ENCODE measurements at regions not wholly inside any gene's neighbourhood (a gene's known extent, or its start where the extent isn't known, plus 50 kb on each side); places are given as distances from the start of the nearest gene placed in this dataset.

- H3K4me3 ChIP-seq (ENCODE audit: low read length), result no peak overlapping the region
- H3K9me2 ChIP-seq (replicated peaks; ENCODE audit: insufficient read depth, low read length), result no peaks in the 10 kb centered on the region
- H3K36me3 ChIP-seq (ENCODE audit: insufficient read depth, low read length), result no peaks in the 10 kb centered on the region
- H2AFZ ChIP-seq (ENCODE audit: low read length), result no peak overlapping the region
- H3K79me2 ChIP-seq (ENCODE audit: low read length), result no peaks in the 10 kb centered on the region
- H3K9ac ChIP-seq (ENCODE audit: low read length), result no peak overlapping the region
- no peaks in the 10 kb centered on the region for H3K9me3 ChIP-seq (ENCODE audit: low read length)
- no peak overlapping the region for H3K27ac ChIP-seq (ENCODE audit: low read length)
- no peaks in the 10 kb centered on the region for H3K27me3 ChIP-seq (ENCODE audit: low read length)
- no peaks in the 10 kb centered on the region for H4K20me1 ChIP-seq (ENCODE audit: insufficient read depth, low read depth, low read length)
- H3K4me2 ChIP-seq (ENCODE audit: low read depth, low read length, poor library complexity, severe bottlenecking), result no peak overlapping the region
- no peaks in the 10 kb centered on the region for H3K4me1 ChIP-seq (ENCODE audit: low read length)
- no peak for DNase-seq
Measured at GRCh38 chr3:27779176-27779575, 57.1 kb upstream of the EOMES start.

- no peaks in the 10 kb centered on the region for H3K9me3 ChIP-seq (ENCODE audit: low read length)
- no peaks in the 10 kb centered on the region for H3K27me3 ChIP-seq (ENCODE audit: low read length)
- no peak for DNase-seq
- no peaks in the 10 kb centered on the region for H3K9me2 ChIP-seq (replicated peaks; ENCODE audit: insufficient read depth, low read length)
- no peaks in the 10 kb centered on the region for H3K36me3 ChIP-seq (ENCODE audit: insufficient read depth, low read length)
- no peak overlapping the region for H3K4me3 ChIP-seq (ENCODE audit: low read length)
- H3K4me1 ChIP-seq (ENCODE audit: low read length), result no peaks in the 10 kb centered on the region
- H2AFZ ChIP-seq (ENCODE audit: low read length), result no peak overlapping the region
- no peak overlapping the region for H3K27ac ChIP-seq (ENCODE audit: low read length)
- no peaks in the 10 kb centered on the region for H4K20me1 ChIP-seq (ENCODE audit: insufficient read depth, low read depth, low read length)
- H3K9ac ChIP-seq (ENCODE audit: low read length), result no peak overlapping the region
- no peaks in the 10 kb centered on the region for H3K79me2 ChIP-seq (ENCODE audit: low read length)
- H3K4me2 ChIP-seq (ENCODE audit: low read depth, low read length, poor library complexity, severe bottlenecking), result no peak overlapping the region
Measured at GRCh38 chr3:27789420-27789819, 67.3 kb upstream of the EOMES start.

DNA sequence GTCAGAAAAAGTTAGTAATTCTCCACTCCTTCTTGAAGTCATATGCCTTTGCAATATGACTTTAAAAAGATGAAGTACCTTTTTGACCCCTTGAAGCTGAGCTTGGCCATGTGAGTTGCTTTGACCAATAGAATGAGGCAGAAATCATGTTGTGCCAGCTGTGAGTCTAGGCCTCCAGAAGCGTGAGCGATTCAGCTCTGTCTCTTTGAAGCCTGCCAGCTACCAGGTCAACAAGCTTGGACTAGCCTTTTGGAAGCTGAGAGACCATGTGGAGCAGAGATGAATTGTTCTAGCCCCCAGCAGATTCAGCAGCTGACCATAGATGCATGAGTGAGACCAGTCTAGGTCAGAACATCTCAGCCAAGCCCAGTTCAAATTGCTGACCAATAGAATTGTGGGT, 69.8 kb upstream of the EOMES start:
- no peak overlapping the region for H3K4me3 ChIP-seq (ENCODE audit: low read length)

DNA sequence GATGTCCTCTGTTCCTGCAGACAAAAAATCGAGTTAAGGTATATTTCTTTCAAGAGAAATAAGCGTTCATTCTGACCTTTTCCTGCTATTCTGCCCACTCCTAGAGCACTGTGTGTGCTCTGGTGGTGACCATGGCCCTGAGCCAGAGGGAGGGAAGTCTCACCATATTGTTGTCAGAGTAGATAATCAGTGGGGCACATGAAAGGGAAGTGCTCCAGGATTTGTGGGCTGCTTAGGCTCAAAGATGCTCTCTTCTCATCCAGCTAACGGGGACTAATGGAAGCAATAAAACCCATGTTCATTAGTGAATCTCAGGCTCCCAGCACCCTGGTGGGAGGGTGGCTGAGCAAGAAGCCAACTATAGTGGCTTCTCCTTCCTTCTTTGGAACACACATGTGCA, 70.7 kb upstream of the EOMES start:
- Histone ChIP-seq H3K4me2 (ENCODE audit: low read depth, low read length, poor library complexity, severe bottlenecking) (no peak overlapping the region), H3K27ac (ENCODE audit: low read length) (no peak overlapping the region), H2AFZ (ENCODE audit: low read length) (no peak overlapping the region), H3K9ac (ENCODE audit: low read length) (no peak overlapping the region), H3K4me1 (ENCODE audit: low read length) (no peaks in the 10 kb centered on the region), H4K20me1 (ENCODE audit: insufficient read depth, low read depth, low read length) (no peaks in the 10 kb centered on the region), H3K27me3 (ENCODE audit: low read length) (no peaks in the 10 kb centered on the region), H3K9me2 (replicated peaks; ENCODE audit: insufficient read depth, low read length) (no peaks in the 10 kb centered on the region), H3K36me3 (ENCODE audit: insufficient read depth, low read length) (no peaks in the 10 kb centered on the region), H3K9me3 (ENCODE audit: low read length) (no peaks in the 10 kb centered on the region), H3K4me3 (ENCODE audit: low read length) (no peak overlapping the region), H3K79me2 (ENCODE audit: low read length) (no peaks in the 10 kb centered on the region)
- no peak for DNase-seq

More for the DNA sequence above, 69.8 kb upstream of the EOMES start:
- Histone ChIP-seq H3K79me2 (ENCODE audit: low read length) (no peaks in the 10 kb centered on the region), H3K4me1 (ENCODE audit: low read length) (no peaks in the 10 kb centered on the region), H3K27ac (ENCODE audit: low read length) (no peak overlapping the region), H4K20me1 (ENCODE audit: insufficient read depth, low read depth, low read length) (no peaks in the 10 kb centered on the region), H3K27me3 (ENCODE audit: low read length) (no peaks in the 10 kb centered on the region), H3K9me2 (replicated peaks; ENCODE audit: insufficient read depth, low read length) (no peaks in the 10 kb centered on the region), H3K9ac (ENCODE audit: low read length) (no peak overlapping the region), H2AFZ (ENCODE audit: low read length) (no peak overlapping the region), H3K4me2 (ENCODE audit: low read depth, low read length, poor library complexity, severe bottlenecking) (no peak overlapping the region), H3K9me3 (ENCODE audit: low read length) (no peaks in the 10 kb centered on the region), H3K36me3 (ENCODE audit: insufficient read depth, low read length) (no peaks in the 10 kb centered on the region)
- no peak for DNase-seq

DNA sequence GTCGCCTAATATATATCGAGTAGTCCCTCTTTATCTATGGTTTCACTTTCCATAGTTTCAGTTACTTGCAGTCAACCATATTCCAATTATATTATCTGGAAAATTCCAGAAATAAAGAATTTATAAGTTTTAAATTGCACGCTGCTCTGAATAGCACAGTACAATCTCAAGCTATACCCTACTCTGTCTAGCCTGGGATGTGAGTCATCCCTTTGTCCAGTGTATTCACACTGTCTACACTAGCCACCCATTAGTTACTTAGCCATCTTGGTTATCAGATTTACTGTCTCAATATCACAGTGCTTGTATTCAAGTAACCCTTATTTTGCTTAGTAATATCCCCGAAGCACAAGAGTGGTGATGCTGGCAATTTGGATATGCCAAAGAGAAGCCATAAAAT, 72.1 kb upstream of the EOMES start:
- Histone ChIP-seq H4K20me1 (ENCODE audit: insufficient read depth, low read depth, low read length) (no peaks in the 10 kb centered on the region), H2AFZ (ENCODE audit: low read length) (no peak overlapping the region), H3K27ac (ENCODE audit: low read length) (no peak overlapping the region), H3K4me3 (ENCODE audit: low read length) (no peak overlapping the region), H3K4me2 (ENCODE audit: low read depth, low read length, poor library complexity, severe bottlenecking) (no peak overlapping the region), H3K9me3 (ENCODE audit: low read length) (no peaks in the 10 kb centered on the region), H3K79me2 (ENCODE audit: low read length) (no peaks in the 10 kb centered on the region), H3K9me2 (replicated peaks; ENCODE audit: insufficient read depth, low read length) (no peaks in the 10 kb centered on the region), H3K4me1 (ENCODE audit: low read length) (no peaks in the 10 kb centered on the region), H3K36me3 (ENCODE audit: insufficient read depth, low read length) (no peaks in the 10 kb centered on the region), H3K27me3 (ENCODE audit: low read length) (no peaks in the 10 kb centered on the region), H3K9ac (ENCODE audit: low read length) (no peak overlapping the region)
- DNase-seq, result no peak

- H3K4me1 ChIP-seq (ENCODE audit: low read length), result no peaks in the 10 kb centered on the region
- H4K20me1 ChIP-seq (ENCODE audit: insufficient read depth, low read depth, low read length), result no peaks in the 10 kb centered on the region
- no peak overlapping the region for H2AFZ ChIP-seq (ENCODE audit: low read length)
- no peaks in the 10 kb centered on the region for H3K27me3 ChIP-seq (ENCODE audit: low read length)
- no peaks in the 10 kb centered on the region for H3K9me3 ChIP-seq (ENCODE audit: low read length)
- H3K4me2 ChIP-seq (ENCODE audit: low read depth, low read length, poor library complexity, severe bottlenecking), result no peak overlapping the region
- no peaks in the 10 kb centered on the region for H3K79me2 ChIP-seq (ENCODE audit: low read length)
- H3K9me2 ChIP-seq (replicated peaks; ENCODE audit: insufficient read depth, low read length), result no peaks in the 10 kb centered on the region
- no peak for DNase-seq
- no peak overlapping the region for H3K4me3 ChIP-seq (ENCODE audit: low read length)
- no peaks in the 10 kb centered on the region for H3K36me3 ChIP-seq (ENCODE audit: insufficient read depth, low read length)
- H3K27ac ChIP-seq (ENCODE audit: low read length), result no peak overlapping the region
- no peak overlapping the region for H3K9ac ChIP-seq (ENCODE audit: low read length)
Measured at GRCh38 chr3:27796365-27796875, 74.3 kb upstream of the EOMES start.

DNA sequence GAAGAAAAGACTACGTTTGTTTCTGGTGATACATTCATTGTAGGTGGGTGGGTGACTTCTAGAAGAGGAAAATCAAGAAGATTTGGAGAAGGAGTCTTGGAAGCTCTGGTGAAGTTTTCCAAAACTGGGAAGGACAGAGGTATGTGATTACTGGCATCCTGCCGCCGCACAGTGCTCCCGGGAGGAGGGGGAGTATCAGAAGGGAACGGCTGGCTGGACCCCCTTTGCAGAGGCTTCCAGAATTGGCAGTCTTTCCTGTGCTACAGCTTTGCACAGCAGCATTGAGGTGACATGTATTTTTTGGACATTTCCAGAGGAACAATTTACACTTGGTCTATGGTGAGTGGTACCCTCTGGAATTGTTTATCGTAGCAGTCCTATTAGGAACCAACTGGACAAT, 75.7 kb upstream of the EOMES start:
- Histone ChIP-seq H3K4me3 (ENCODE audit: low read length) (no peak overlapping the region), H3K36me3 (ENCODE audit: insufficient read depth, low read length) (no peaks in the 10 kb centered on the region), H3K9ac (ENCODE audit: low read length) (no peak overlapping the region), H3K27ac (ENCODE audit: low read length) (no peak overlapping the region), H3K4me1 (ENCODE audit: low read length) (no peaks in the 10 kb centered on the region), H3K27me3 (ENCODE audit: low read length) (no peaks in the 10 kb centered on the region), H3K79me2 (ENCODE audit: low read length) (no peaks in the 10 kb centered on the region), H3K9me3 (ENCODE audit: low read length) (no peaks in the 10 kb centered on the region), H4K20me1 (ENCODE audit: insufficient read depth, low read depth, low read length) (no peaks in the 10 kb centered on the region), H3K4me2 (ENCODE audit: low read depth, low read length, poor library complexity, severe bottlenecking) (no peak overlapping the region), H3K9me2 (replicated peaks; ENCODE audit: insufficient read depth, low read length) (no peaks in the 10 kb centered on the region), H2AFZ (ENCODE audit: low read length) (no peak overlapping the region)
- DNase-seq, result no peak

- Histone ChIP-seq H3K27ac (ENCODE audit: low read length) (no peak overlapping the region), H3K9me2 (replicated peaks; ENCODE audit: insufficient read depth, low read length) (no peaks in the 10 kb centered on the region), H4K20me1 (ENCODE audit: insufficient read depth, low read depth, low read length) (no peaks in the 10 kb centered on the region), H3K9ac (ENCODE audit: low read length) (no peak overlapping the region), H2AFZ (ENCODE audit: low read length) (no peak overlapping the region), H3K4me2 (ENCODE audit: low read depth, low read length, poor library complexity, severe bottlenecking) (no peak overlapping the region), H3K9me3 (ENCODE audit: low read length) (no peaks in the 10 kb centered on the region), H3K27me3 (ENCODE audit: low read length) (no peaks in the 10 kb centered on the region), H3K4me3 (ENCODE audit: low read length) (no peak overlapping the region), H3K4me1 (ENCODE audit: low read length) (no peaks in the 10 kb centered on the region), H3K36me3 (ENCODE audit: insufficient read depth, low read length) (no peaks in the 10 kb centered on the region), H3K79me2 (ENCODE audit: low read length) (no peaks in the 10 kb centered on the region)
- DNase-seq, result no peak
Measured at GRCh38 chr3:27800261-27800660, 78.1 kb upstream of the EOMES start.

- Histone ChIP-seq H3K4me2 (ENCODE audit: low read depth, low read length, poor library complexity, severe bottlenecking) (no peak overlapping the region), H3K27me3 (ENCODE audit: low read length) (no peaks in the 10 kb centered on the region), H3K79me2 (ENCODE audit: low read length) (no peaks in the 10 kb centered on the region), H3K4me3 (ENCODE audit: low read length) (no peak overlapping the region), H4K20me1 (ENCODE audit: insufficient read depth, low read depth, low read length) (no peaks in the 10 kb centered on the region), H3K9ac (ENCODE audit: low read length) (no peak overlapping the region), H2AFZ (ENCODE audit: low read length) (no peak overlapping the region), H3K9me2 (replicated peaks; ENCODE audit: insufficient read depth, low read length) (no peaks in the 10 kb centered on the region), H3K9me3 (ENCODE audit: low read length) (no peaks in the 10 kb centered on the region), H3K4me1 (ENCODE audit: low read length) (no peaks in the 10 kb centered on the region), H3K27ac (ENCODE audit: low read length) (no peak overlapping the region), H3K36me3 (ENCODE audit: insufficient read depth, low read length) (no peaks in the 10 kb centered on the region)
- no peak for DNase-seq
Measured at GRCh38 chr3:27802425-27802824, 80.3 kb upstream of the EOMES start.

All from Karpas-422 (cell line).